H1 (cell line): ENCODE measurements at regions not wholly inside any gene's neighbourhood (a gene's known extent, or its start where the extent isn't known, plus 50 kb on each side); places are given as distances from the start of the nearest gene placed in this dataset.
"Not testable (repeated sequence)": the region's sequence is repeated elsewhere in the genome, so short reads cannot be mapped to it uniquely, and the experiment has no call there.

Source experiments
- CTCF ChIA-PET: fragments of 300-600 bp; sonication (Branson Sonifier 250); formaldehyde crosslinking; loops from one replicate; lab custom pipeline; 2021; ENCODE audit not compliant: partially characterized antibody; lab: Charles Lee
- POLR2A ChIA-PET: fragments of 300-600 bp; sonication (Branson Sonifier 250); formaldehyde crosslinking; loops from one replicate; lab custom pipeline; 2021; ENCODE audit warnings: inconsistent platforms; ENCODE audit not compliant: partially characterized antibody; lab: Charles Lee
- DNase-seq, 2 experiments: peaks; one replicate each; pipeline versions ENCODE4 v3.0.0 to v3.0.0-alpha.2; 2010 to 2022; ENCODE audit warnings: low spot score in 2 of 2, low read depth in 1 of 2, mixed read lengths in 1 of 2
- FAIRE-seq: peaks from 2 replicates; lab custom pipeline; 2011; peaks lifted over from hg19 to GRCh38; lab: Jason Lieb, UNC
- H2AFZ ChIP-seq: 2 replicates; pipeline ENCODE4 v1.8.1; 2012; ENCODE audit warnings: low read length, inconsistent platforms
- H2AK5ac ChIP-seq: 2 replicates; pipeline ENCODE4 v1.6.1; 2013; ENCODE audit warnings: low read depth, low read length
- H2BK120ac ChIP-seq: replicated peaks from 2 replicates; pipeline ENCODE3; 2013; ENCODE audit warnings: low read depth, low read length, inconsistent platforms
- H2BK12ac ChIP-seq: 2 replicates; pipeline ENCODE4 v1.6.1; 2013; ENCODE audit warnings: low read depth, low read length
- H2BK15ac ChIP-seq: 2 replicates; pipeline ENCODE4 v1.6.1; 2013; ENCODE audit warnings: low read length
- H2BK20ac ChIP-seq: 2 replicates; pipeline ENCODE4 v1.6.1; 2013; ENCODE audit warnings: low read length
- H2BK5ac ChIP-seq: 2 replicates; pipeline ENCODE4 v1.6.1; 2013; ENCODE audit warnings: low read depth, low read length
- H3K14ac ChIP-seq: 2 replicates; pipeline ENCODE4 v1.6.1; 2013; ENCODE audit warnings: inconsistent platforms; ENCODE audit not compliant: insufficient read length
- H3K18ac ChIP-seq: 2 replicates; pipeline ENCODE4 v1.6.1; 2013; ENCODE audit warnings: low read length; ENCODE audit errors: extremely low read depth
- H3K23ac ChIP-seq: 2 replicates; pipeline ENCODE4 v1.6.1; 2013; ENCODE audit warnings: inconsistent platforms; ENCODE audit not compliant: insufficient read length
- H3K23me2 ChIP-seq: 2 replicates; pipeline ENCODE4 v1.6.1; 2013; ENCODE audit warnings: low read depth, low read length
- H3K27ac ChIP-seq: 2 replicates; pipeline ENCODE4 v1.6.1; 2011; ENCODE audit warnings: low read depth, low read length, inconsistent platforms
- H3K27me3 ChIP-seq, 4 experiments: replicated peaks in 1 of 4; 1 replicate in 1 of 4; 2 replicates in 3 of 4; pipeline versions ENCODE4 v1.6.1 to v1.8.1; 2011 to 2013; ENCODE audit warnings: low read length in 3 of 4, mild to moderate bottlenecking in 3 of 4, inconsistent platforms in 2 of 4, mixed read lengths in 2 of 4, moderate library complexity in 1 of 4; ENCODE audit not compliant: control insufficient read depth in 3 of 4, insufficient read depth in 3 of 4; ENCODE audit errors: extremely low read depth in 1 of 4
- H3K36me3 ChIP-seq, 4 experiments: 2 replicates each; pipeline versions ENCODE4 v1.6.1 to v1.8.1; 2011 to 2013; ENCODE audit warnings: mild to moderate bottlenecking in 4 of 4, low read length in 3 of 4, moderate library complexity in 2 of 4, control low read depth in 1 of 4, inconsistent platforms in 1 of 4; ENCODE audit not compliant: insufficient read depth in 4 of 4, control insufficient read depth in 2 of 4
- H3K4ac ChIP-seq: replicated peaks from 2 replicates; pipeline ENCODE3; 2013; ENCODE audit warnings: low read length, low read depth, mixed read lengths, inconsistent platforms; ENCODE audit not compliant: insufficient read length
- H3K4me1 ChIP-seq, 4 experiments: replicated peaks in 1 of 4; 1 replicate in 1 of 4; 2 replicates in 3 of 4; pipeline versions ENCODE4 v1.6.1 to v1.8.1; 2011 to 2013; ENCODE audit warnings: low read length in 3 of 4, inconsistent platforms in 2 of 4, mixed read lengths in 1 of 4; ENCODE audit not compliant: insufficient read depth in 4 of 4, control insufficient read depth in 3 of 4
- H3K4me2 ChIP-seq, 2 experiments: 2 replicates each; pipeline versions ENCODE4 v1.6.1 to v1.8.1; 2011 to 2013; ENCODE audit warnings: low read depth in 2 of 2, low read length in 2 of 2, control low read depth in 1 of 2, inconsistent platforms in 1 of 2, mild to moderate bottlenecking in 1 of 2; ENCODE audit not compliant: insufficient read depth in 1 of 2
- H3K4me3 ChIP-seq, 4 experiments: fragments of 200-600, 300-600 bp in 1 of 4; sonication (generic), shearing (Covaris generic), sonication (Bioruptor Twin) in 1 of 4; 2 replicates each; pipeline versions ENCODE4 v1.5.1 to v1.8.1; 2011 to 2016; ENCODE audit warnings: low read length in 4 of 4, low read depth in 3 of 4, control low read depth in 2 of 4, inconsistent platforms in 2 of 4, mild to moderate bottlenecking in 2 of 4, mixed read lengths in 1 of 4, moderate library complexity in 1 of 4; ENCODE audit not compliant: insufficient read depth in 2 of 4; ENCODE audit errors: extremely low read depth in 1 of 4
- H3K56ac ChIP-seq: replicated peaks from 2 replicates; pipeline ENCODE3; 2013; ENCODE audit warnings: low read depth, mild to moderate bottlenecking, mixed read lengths, low read length, inconsistent platforms; ENCODE audit not compliant: insufficient read length
- H3K79me1 ChIP-seq: 2 replicates; pipeline ENCODE4 v1.6.1; 2013; ENCODE audit warnings: low read depth, low read length, control low read depth
- H3K79me2 ChIP-seq, 2 experiments: 2 replicates each; pipeline versions ENCODE4 v1.6.1 to v1.8.1; 2012 to 2013; ENCODE audit warnings: low read length in 2 of 2, mild to moderate bottlenecking in 2 of 2, inconsistent platforms in 1 of 2; ENCODE audit not compliant: insufficient read depth in 2 of 2, control insufficient read depth in 1 of 2
- H3K9ac ChIP-seq, 4 experiments: replicated peaks in 1 of 4; 1 replicate in 1 of 4; 2 replicates in 3 of 4; pipeline versions ENCODE4 v1.6.1 to v1.8.1; 2011 to 2013; ENCODE audit warnings: low read depth in 3 of 4, low read length in 3 of 4, control low read depth in 2 of 4, mild to moderate bottlenecking in 2 of 4, moderate library complexity in 2 of 4, inconsistent platforms in 1 of 4; ENCODE audit errors: extremely low read depth in 1 of 4
- H3K9me3 ChIP-seq, 2 experiments: 2 replicates each; pipeline versions ENCODE4 v1.6.1 to v1.8.1; 2012 to 2013; ENCODE audit warnings: mild to moderate bottlenecking in 2 of 2, moderate library complexity in 2 of 2, control low read depth in 1 of 2, inconsistent platforms in 1 of 2, low read depth in 1 of 2, low read length in 1 of 2, mixed read lengths in 1 of 2; ENCODE audit not compliant: insufficient read depth in 2 of 2
- H4K20me1 ChIP-seq, 2 experiments: replicated peaks in 1 of 2; 2 replicates each; pipeline versions ENCODE3 to v1.8.1; 2011 to 2013; ENCODE audit warnings: inconsistent platforms in 2 of 2, low read length in 2 of 2, mild to moderate bottlenecking in 1 of 2; ENCODE audit not compliant: insufficient read depth in 2 of 2, control insufficient read depth in 1 of 2
- H4K5ac ChIP-seq: 2 replicates; pipeline ENCODE4 v1.6.1; 2013; ENCODE audit warnings: low read length, low read depth, mixed read lengths, inconsistent platforms; ENCODE audit not compliant: insufficient read length
- H4K8ac ChIP-seq: 2 replicates; pipeline ENCODE4 v1.8.0; 2013; ENCODE audit warnings: mild to moderate bottlenecking, moderate library complexity, low read length, inconsistent platforms; ENCODE audit not compliant: insufficient read depth; ENCODE audit errors: extremely low read depth
- H4K91ac ChIP-seq: replicated peaks from 2 replicates; pipeline ENCODE3; 2013; ENCODE audit warnings: low read length, mixed read lengths, inconsistent platforms; ENCODE audit not compliant: insufficient read length
- WGBS, 2 experiments: shearing (Covaris generic) in 1 of 2; methylation state at CpG; one replicate each; pipeline versions ENCODE4 v1.1.6 to v1.1.7; 2013 to 2015; ENCODE audit warnings: low lambda C conversion rate in 2 of 2, mixed read lengths in 2 of 2, inconsistent platforms in 1 of 2, low coverage in 1 of 2, missing lambda C conversion rate in 1 of 2; ENCODE audit not compliant: insufficient replicate concordance in 2 of 2, insufficient coverage in 1 of 2, insufficient read length in 1 of 2; ENCODE audit errors: extremely low coverage in 1 of 2, missing lambda C conversion rate in 1 of 2; 5-methylcytosine and 5-hydroxymethylcytosine counted together

- H3K27me3 ChIP-seq: peaks cover 3 to 33% (median 14%) of the 10 kb centered on the region in 4 experiments; a peak in 6 of 7 replicates
- H3K79me2 ChIP-seq, H2BK5ac ChIP-seq, H4K20me1 ChIP-seq, H3K23me2 ChIP-seq, H3K23ac ChIP-seq, POLR2A ChIA-PET, DNase-seq, H3K18ac ChIP-seq, H2BK15ac ChIP-seq, H2BK120ac ChIP-seq, H3K4me1 ChIP-seq, H3K4me3 ChIP-seq, H2BK12ac ChIP-seq, H3K14ac ChIP-seq, H2BK20ac ChIP-seq, H3K79me1 ChIP-seq, H4K91ac ChIP-seq, H4K8ac ChIP-seq, H3K4me2 ChIP-seq, H3K9me3 ChIP-seq, H3K27ac ChIP-seq, H3K9ac ChIP-seq, H2AK5ac ChIP-seq, H4K5ac ChIP-seq, H3K56ac ChIP-seq, FAIRE-seq, H3K36me3 ChIP-seq, H3K4ac ChIP-seq, H2AFZ ChIP-seq: not testable (repeated sequence)
- 79% methylated on average over 4 of the region's 4 CpGs; no CpG with 5 or more reads in 1 of the 2 experiments for WGBS, 2 experiments
- CTCF ChIA-PET: interaction anchor here (0.6 to 1.4 kb wide), 3 partner anchors 11 to 107 kb away, joined by 3 read pairs; no protein-coding TSS in a partner anchor
These were observed 71.9 kb upstream of the GJB6 start for GRCh38 chr13:20304061-20304460.
